Immature natural killer cell (primary cell): ENCODE measurements at regions not wholly inside any gene's neighbourhood (a gene's known extent, or its start where the extent isn't known, plus 50 kb on each side); places are given as distances from the start of the nearest gene placed in this dataset.
A peak's percentile ranks its signal among the peaks of the same experiment; 100 is the strongest.
"Not testable (repeated sequence)": the region's sequence is repeated elsewhere in the genome, so short reads cannot be mapped to it uniquely, and the experiment has no call there.

Experiments used
- DNase-seq, 3 donors: peaks; one replicate each; pipeline ENCODE4 v3.0.0; 2022; ENCODE audit warnings: mixed read lengths in 1 of 3
- H3K27ac Mint-ChIP-seq, 6 donors: one replicate each; pipeline ENCODE4 v1.8.0; 2020; ENCODE audit warnings: mixed read lengths in 6 of 6, mild to moderate bottlenecking in 5 of 6, inconsistent platforms in 4 of 6, moderate library complexity in 3 of 6
- H3K27me3 Mint-ChIP-seq, 3 donors: one replicate each; pipeline ENCODE4 v1.8.0; 2020 to 2021; ENCODE audit warnings: low read depth in 3 of 3, mild to moderate bottlenecking in 3 of 3, mixed read lengths in 3 of 3, moderate library complexity in 3 of 3, inconsistent platforms in 1 of 3
- H3K36me3 Mint-ChIP-seq, 3 donors: one replicate each; pipeline ENCODE4 v1.8.0; 2020; ENCODE audit warnings: mixed read lengths in 3 of 3, inconsistent platforms in 2 of 3, mild to moderate bottlenecking in 2 of 3
- H3K4me1 Mint-ChIP-seq, 2 donors: one replicate each; pipeline ENCODE4 v1.8.0; 2020; ENCODE audit warnings: inconsistent platforms in 2 of 2, mild to moderate bottlenecking in 2 of 2, mixed read lengths in 2 of 2, moderate library complexity in 1 of 2
- H3K4me3 Mint-ChIP-seq, 5 donors: one replicate each; pipeline ENCODE4 v1.8.0; 2020; ENCODE audit warnings: mild to moderate bottlenecking in 5 of 5, mixed read lengths in 5 of 5, inconsistent platforms in 3 of 5, moderate library complexity in 3 of 5
- H3K9me3 Mint-ChIP-seq, 6 donors: one replicate each; pipeline ENCODE4 v1.8.0; 2020; ENCODE audit warnings: mild to moderate bottlenecking in 6 of 6, mixed read lengths in 6 of 6, inconsistent platforms in 4 of 6, moderate library complexity in 3 of 6

DNA sequence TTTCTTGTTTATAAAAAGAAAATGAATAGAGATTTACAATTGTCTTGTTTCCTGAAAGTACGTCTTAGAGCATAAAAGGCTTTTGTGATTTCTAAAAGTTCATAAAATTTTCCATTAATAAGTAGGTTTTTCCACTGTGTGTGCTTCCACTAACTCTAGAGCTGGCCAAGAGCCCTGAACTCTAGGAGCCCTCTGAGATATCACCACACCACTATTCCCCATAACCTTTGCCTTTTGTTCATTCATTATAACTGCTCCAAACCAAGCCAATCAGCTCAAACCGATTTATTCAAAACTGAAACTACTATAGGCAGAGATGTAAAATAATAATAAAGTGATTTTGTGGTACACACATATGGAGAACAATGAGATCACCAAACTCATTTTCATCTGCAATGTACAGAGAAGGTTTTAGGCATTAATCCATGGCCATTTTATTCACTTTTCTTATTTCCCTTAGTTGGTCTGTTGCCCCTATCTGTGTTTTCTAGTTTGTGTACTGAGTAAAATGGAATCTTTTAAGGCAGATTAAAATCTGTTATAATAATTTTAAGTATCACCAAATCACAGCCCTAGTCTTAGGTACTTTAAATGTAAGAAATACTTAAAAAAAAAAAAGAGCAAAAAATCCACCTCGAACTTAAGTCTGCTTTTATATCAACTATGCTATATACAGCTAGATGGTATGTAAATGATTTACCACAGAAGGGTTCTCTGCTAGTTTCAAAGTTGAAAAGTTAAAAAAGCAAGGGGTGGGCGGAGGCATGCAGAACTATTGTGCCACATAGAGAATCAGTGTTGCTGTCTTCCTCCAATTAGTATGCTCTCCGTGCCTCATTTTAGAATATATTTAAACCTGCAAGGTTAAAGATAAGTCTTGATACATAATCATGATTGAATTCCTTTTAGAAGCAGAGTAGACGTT, 311.3 kb downstream of the KLF12 start:
- no peak overlapping the region for H3K4me3 Mint-ChIP-seq
- DNase-seq, result no peak
- H3K27ac Mint-ChIP-seq, result no peak overlapping the region
- peaks cover 0 to 8% (median 0%) of the 10 kb centered on the region in 3 donors for H3K27me3 Mint-ChIP-seq
- H3K9me3 Mint-ChIP-seq, result no peaks in the 10 kb centered on the region
- H3K4me1 Mint-ChIP-seq, result peaks cover 51 to 74% of the 10 kb centered on the region in 2 donors
- H3K36me3 Mint-ChIP-seq, result peaks cover 0 to 3% (median 0%) of the 10 kb centered on the region in 3 donors

DNA sequence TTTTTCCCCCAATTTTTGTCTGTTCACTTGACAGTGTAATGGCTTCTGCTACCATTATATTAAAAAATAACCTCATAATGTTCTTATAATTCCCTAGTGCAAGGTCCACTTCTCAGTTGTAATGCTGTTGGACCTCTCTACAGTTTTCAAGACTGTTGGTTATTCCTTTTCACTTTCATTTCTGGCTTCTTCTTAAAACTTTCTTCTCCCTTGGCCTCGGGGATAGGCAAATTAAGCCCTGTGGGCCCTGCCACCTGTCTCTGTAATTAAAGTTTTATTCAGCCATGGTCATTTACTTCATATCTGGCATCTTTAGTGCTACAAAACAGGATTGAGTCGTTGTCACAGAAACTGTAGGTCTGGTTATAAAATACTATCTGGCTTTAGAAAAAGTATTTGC, 313.5 kb downstream of the KLF12 start:
- H3K4me3 Mint-ChIP-seq, result no peak overlapping the region
- H3K27ac Mint-ChIP-seq, result peak overlapping the region in 3 of 6 donors; percentile 6 to 47 (median 13)
- peaks cover 0 to 3% (median 0%) of the 10 kb centered on the region in 3 donors for H3K27me3 Mint-ChIP-seq
- no peak for DNase-seq
- H3K36me3 Mint-ChIP-seq, result peaks cover 0 to 3% (median 0%) of the 10 kb centered on the region in 3 donors
- no peaks in the 10 kb centered on the region for H3K9me3 Mint-ChIP-seq
- peaks cover 38 to 69% of the 10 kb centered on the region in 2 donors for H3K4me1 Mint-ChIP-seq

DNA sequence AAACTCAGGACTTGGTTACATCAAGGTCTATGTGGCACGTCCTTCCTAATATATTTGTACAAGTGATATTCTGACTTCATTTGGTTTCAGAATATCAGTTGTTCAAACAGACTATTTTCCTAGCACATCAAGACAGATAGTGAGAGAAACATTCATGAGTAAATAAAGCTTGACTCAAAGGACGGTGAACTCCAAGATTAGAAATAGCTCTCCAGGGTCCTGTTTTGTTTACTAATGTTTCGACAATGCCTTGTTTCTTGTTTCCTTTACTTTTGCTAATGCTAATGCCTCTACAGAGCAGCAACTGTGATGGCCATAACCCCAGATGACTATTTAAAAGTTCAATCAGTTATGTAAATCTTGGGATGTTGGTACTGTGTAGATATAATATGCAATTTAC, 313.9 kb downstream of the KLF12 start:
- Mint-ChIP-seq H3K4me3 (no peak overlapping the region), H3K36me3 (peaks cover 0 to 3% (median 0%) of the 10 kb centered on the region in 3 donors), H3K27me3 (peaks cover 0 to 2% (median 0%) of the 10 kb centered on the region in 3 donors), H3K27ac (peak overlapping the region in 2 of 6 donors; percentile 23 to 40), H3K9me3 (no peaks in the 10 kb centered on the region), H3K4me1 (peaks cover 34 to 69% of the 10 kb centered on the region in 2 donors)
- no peak for DNase-seq

DNA sequence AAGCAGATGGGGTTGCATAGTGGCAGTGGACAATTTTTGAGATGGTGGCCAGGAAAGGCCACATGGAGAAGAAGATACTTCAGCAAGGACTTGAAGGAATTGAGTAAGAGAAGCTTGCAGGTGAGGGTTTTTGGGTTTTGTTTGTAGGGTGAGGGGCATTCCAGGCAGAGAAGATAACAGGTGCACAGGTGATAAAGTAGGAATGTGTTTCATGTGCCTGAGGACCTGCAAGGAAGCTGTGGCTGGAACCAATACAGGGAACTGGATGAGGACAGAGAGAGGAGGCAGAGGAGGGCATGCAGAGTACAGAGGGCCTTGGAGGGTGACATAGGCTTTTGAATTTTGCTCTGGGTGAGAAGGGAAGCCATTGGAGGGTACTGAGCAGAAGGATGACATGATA, 314.5 kb downstream of the KLF12 start:
- Mint-ChIP-seq H3K36me3 (peaks cover 0 to 3% (median 3%) of the 10 kb centered on the region in 3 donors), H3K9me3 (no peaks in the 10 kb centered on the region), H3K4me3 (no peak overlapping the region), H3K27me3 (peaks cover 0 to 2% (median 0%) of the 10 kb centered on the region in 3 donors), H3K27ac (peak overlapping the region in 4 of 6 donors; percentile 4 to 67 (median 20)), H3K4me1 (peaks cover 31 to 70% of the 10 kb centered on the region in 2 donors)
- no peak for DNase-seq

DNA sequence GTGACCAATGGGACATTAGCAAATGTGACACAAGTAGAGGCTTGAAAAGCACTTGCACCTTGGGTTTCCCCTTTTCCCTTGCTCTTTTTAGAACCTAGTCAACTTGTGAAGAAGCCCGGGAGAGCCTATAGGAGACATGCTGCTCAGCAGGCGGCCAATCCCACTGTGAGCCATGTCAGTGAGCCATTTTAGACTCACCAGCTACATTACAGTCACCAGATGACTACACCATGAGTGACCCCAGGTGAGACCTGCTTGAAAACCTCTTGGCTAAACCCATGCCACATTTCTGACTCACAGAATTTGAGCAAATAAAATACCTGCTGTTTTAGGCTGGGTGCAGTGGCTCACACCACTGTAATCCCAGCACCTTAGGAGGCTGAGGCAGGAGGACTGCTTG, 317.5 kb downstream of the KLF12 start:
- Mint-ChIP-seq H3K4me1 (peaks cover 29 to 62% of the 10 kb centered on the region in 2 donors), H3K36me3 (peaks cover 0 to 11% (median 3%) of the 10 kb centered on the region in 3 donors), H3K27me3 (peaks cover 0 to 2% (median 0%) of the 10 kb centered on the region in 3 donors), H3K27ac (peak overlapping the region in 2 of 6 donors; percentile 9 to 23), H3K4me3 (no peak overlapping the region), H3K9me3 (no peaks in the 10 kb centered on the region)
- DNase-seq, result no peak

DNA sequence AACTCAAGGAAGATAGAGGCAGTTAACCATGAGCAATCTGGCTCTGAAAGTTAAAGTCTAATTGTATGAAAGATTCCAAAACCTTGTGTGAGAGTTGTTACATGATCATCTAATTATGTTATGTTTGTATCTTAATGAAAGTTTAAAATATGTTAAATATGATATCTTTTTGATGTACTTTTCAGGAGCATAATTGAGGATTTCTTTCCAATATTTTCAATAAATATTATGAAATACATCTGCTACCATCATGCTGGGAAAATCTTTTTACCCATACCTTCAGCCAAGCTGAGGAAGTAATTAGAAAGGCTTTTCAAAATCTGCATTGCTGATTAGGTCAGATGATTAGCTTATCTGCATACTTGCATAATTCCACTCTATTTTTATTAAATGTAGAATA, 318.4 kb downstream of the KLF12 start:
- peak overlapping the region in 1 of 6 donors; percentile 18 for H3K27ac Mint-ChIP-seq
- no peak for DNase-seq
- H3K9me3 Mint-ChIP-seq, result no peaks in the 10 kb centered on the region
- no peak overlapping the region for H3K4me3 Mint-ChIP-seq
- H3K27me3 Mint-ChIP-seq, result peaks cover 0 to 3% (median 2%) of the 10 kb centered on the region in 3 donors
- peaks cover 20 to 52% of the 10 kb centered on the region in 2 donors for H3K4me1 Mint-ChIP-seq
- H3K36me3 Mint-ChIP-seq, result peaks cover 0 to 11% (median 3%) of the 10 kb centered on the region in 3 donors

DNA sequence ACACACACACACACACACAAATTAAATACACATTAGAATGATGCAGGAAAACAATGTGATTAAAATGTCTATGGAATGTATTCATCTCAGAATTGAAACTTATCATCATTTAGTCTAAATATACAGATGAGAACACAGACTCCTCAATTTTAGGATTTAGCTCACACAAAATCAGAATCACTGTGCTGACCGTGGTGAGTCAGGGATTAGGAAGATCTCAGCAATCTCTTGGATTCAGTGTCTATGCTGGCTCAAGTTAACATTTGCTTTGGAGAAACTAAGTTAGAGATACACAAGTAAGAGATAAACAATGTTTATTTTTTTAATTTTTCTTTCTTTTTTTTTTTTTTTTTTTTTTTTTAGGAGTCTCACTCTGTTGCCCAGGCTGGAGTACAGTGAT, 323.6 kb downstream of the KLF12 start:
- no peak for DNase-seq
- H3K36me3 Mint-ChIP-seq, result peaks cover 0 to 14% (median 3%) of the 10 kb centered on the region in 3 donors
- H3K4me3 Mint-ChIP-seq, result no peak overlapping the region
- no peaks in the 10 kb centered on the region for H3K9me3 Mint-ChIP-seq
- H3K27me3 Mint-ChIP-seq, result peaks cover 0 to 3% (median 0%) of the 10 kb centered on the region in 3 donors
- H3K4me1 Mint-ChIP-seq, result peaks cover 2 to 11% of the 10 kb centered on the region in 2 donors
- peak overlapping the region in 1 of 6 donors; percentile 24 for H3K27ac Mint-ChIP-seq

DNA sequence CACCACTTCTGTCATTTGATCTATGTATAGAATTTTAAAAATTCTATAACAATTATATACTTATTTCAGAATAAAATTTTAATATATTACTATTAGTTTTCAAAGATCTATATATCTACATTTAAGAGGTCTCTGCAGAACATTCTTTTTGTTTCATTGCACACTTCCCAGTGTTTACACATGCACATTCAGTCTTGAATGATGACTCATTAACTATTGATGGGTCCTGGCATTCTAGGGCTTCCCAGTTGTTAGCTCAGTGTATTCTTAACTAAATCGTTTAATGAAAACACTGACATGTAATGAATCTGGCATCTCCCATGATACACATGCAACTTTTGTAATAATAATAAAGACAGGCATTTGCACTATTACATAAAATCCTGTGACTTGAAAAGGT, 324.6 kb downstream of the KLF12 start:
- H3K27ac Mint-ChIP-seq, result no peak overlapping the region
- no peak overlapping the region for H3K4me3 Mint-ChIP-seq
- H3K36me3 Mint-ChIP-seq, result peaks cover 0 to 11% (median 5%) of the 10 kb centered on the region in 3 donors
- H3K9me3 Mint-ChIP-seq, result no peaks in the 10 kb centered on the region
- H3K27me3 Mint-ChIP-seq, result peaks cover 0 to 3% (median 0%) of the 10 kb centered on the region in 3 donors
- no peak for DNase-seq
- H3K4me1 Mint-ChIP-seq, result peaks cover 3 to 4% of the 10 kb centered on the region in 2 donors

DNA sequence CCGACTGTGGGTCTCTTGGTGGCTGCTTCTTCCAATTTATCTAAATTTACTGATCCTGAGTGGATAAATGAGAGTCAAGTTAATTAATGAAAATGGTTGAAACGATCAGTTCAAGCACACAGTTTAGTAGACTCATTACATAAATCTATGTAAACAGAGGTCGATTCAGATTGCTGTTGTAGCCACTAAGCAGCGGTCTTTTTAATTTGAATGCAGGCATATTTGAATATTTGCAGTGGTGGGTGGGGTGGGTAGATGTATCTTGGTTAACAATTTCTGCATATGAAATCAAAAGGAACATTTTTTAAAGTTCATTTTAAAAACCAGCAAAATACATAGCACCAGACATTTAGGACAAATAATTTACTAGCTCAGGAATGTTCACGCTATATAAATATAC, 325.9 kb downstream of the KLF12 start:
- Mint-ChIP-seq H3K4me1 (peaks cover 9 to 14% of the 10 kb centered on the region in 2 donors), H3K36me3 (peaks cover 0 to 11% (median 11%) of the 10 kb centered on the region in 3 donors), H3K27me3 (peaks cover 0 to 3% (median 1%) of the 10 kb centered on the region in 3 donors), H3K9me3 (no peaks in the 10 kb centered on the region), H3K27ac (peak overlapping the region in 2 of 6 donors; percentile 12 to 52), H3K4me3 (no peak overlapping the region)
- DNase-seq, result no peak

DNA sequence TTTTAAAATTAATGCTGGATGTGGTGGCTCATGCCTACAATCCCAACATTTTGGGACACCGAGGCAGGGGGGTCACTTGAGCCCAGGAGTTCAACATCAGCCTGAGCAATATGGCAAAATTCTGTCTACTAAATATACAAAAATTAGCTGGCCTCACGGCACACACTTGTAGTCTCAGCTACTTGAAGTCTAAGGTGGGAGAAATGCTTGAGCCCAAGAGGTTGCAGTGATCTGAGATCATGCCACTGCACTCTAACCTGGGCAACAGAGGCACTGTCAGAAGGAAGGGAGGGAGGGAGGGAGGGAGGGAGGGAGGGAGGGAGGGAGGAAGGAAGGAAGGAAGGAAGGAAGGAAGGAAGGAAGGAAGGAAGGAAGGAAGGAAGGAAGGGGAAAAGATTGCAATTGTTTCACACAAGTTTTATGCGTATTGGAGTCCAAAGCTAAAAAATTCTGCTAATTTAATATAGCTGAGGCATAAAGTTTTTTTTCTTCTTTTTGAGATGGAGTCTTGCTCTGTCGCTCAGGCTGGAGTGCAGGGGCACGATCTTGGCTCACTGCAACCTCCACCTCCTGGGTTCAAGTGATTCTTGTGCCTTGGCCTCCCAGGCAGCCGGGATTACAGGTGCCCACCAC, 328.8 kb downstream of the KLF12 start:
- Mint-ChIP-seq H3K4me1 (peaks cover 10 to 32% of the 10 kb centered on the region in 2 donors), H3K36me3 (peaks cover 0 to 14% (median 0%) of the 10 kb centered on the region in 3 donors)
- not testable (repeated sequence) for H3K9me3 Mint-ChIP-seq, DNase-seq, H3K27ac Mint-ChIP-seq, H3K27me3 Mint-ChIP-seq, H3K4me3 Mint-ChIP-seq

DNA sequence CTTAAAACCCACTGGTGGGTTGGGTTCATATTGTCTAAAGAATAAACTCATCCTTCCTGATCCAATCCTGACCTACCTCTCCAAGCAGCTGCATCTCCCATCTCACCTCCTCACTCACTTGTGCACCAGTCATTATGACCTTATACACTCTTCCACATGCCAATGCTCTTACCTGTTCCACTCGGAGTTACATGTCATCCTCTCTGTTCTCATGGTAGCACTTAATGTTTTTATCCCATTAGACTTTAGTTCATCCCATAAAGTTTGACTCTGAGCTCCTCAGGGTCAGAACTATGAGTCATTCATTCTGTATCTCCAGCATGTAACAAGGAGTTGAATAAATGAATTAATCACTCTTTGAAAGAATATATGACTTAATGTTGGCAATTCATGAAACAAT, 330.2 kb downstream of the KLF12 start:
- DNase-seq, result no peak
- Mint-ChIP-seq H3K9me3 (no peaks in the 10 kb centered on the region), H3K36me3 (peaks cover 2 to 15% (median 2%) of the 10 kb centered on the region in 3 donors), H3K27ac (peak overlapping the region in 3 of 6 donors; percentile 0 to 9 (median 1)), H3K27me3 (peaks cover 1 to 2% (median 1%) of the 10 kb centered on the region in 3 donors), H3K4me1 (peaks cover 10 to 32% of the 10 kb centered on the region in 2 donors), H3K4me3 (no peak overlapping the region)

DNA sequence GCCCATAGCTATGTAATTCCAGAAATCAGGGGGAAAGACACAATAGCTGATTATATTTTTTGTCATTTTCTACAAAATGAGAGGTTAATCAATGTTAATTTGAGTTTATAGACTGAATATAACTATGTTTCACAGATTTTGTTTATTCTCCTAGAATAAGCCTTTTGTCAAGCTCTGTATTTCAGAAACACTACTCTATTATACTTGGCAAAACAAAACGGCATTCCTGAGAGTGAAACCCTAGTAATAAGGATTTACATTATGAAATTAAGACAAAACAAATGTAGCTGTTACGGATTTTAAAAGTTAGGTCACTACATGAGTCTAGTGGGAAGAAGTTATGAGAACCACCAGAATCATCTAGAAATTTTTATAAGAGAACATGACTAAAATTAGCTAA, 334.2 kb downstream of the KLF12 start:
- Mint-ChIP-seq H3K4me3 (no peak overlapping the region), H3K9me3 (no peaks in the 10 kb centered on the region), H3K36me3 (peaks cover 4 to 15% (median 11%) of the 10 kb centered on the region in 3 donors), H3K4me1 (peaks cover 26 to 61% of the 10 kb centered on the region in 2 donors), H3K27me3 (peaks cover 2 to 4% (median 3%) of the 10 kb centered on the region in 3 donors), H3K27ac (no peak overlapping the region)
- DNase-seq, result no peak

DNA sequence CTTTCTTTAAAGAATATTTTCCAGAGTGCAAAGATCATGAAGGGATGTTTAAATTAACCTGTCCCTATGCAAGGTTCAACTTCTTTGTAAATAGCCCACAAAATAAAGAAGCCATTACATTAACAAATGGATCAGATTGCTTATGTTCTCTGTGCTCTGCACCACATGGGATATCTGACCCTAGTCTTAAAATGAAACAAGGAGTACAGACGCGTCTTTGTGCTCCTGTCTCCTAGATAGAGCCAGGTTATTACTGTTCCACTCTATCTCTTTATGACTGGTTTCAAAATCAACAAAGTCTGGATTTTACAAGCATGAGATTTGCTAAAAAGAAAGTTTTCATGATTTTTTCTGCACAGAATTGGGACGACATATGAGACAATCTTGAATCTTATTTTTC, 339.4 kb downstream of the KLF12 start:
- peaks cover 2 to 6% (median 4%) of the 10 kb centered on the region in 3 donors for H3K27me3 Mint-ChIP-seq
- no peak overlapping the region for H3K27ac Mint-ChIP-seq
- peaks cover 18 to 48% of the 10 kb centered on the region in 2 donors for H3K4me1 Mint-ChIP-seq
- no peak overlapping the region for H3K4me3 Mint-ChIP-seq
- DNase-seq, result no peak
- peaks cover 4 to 13% (median 5%) of the 10 kb centered on the region in 3 donors for H3K36me3 Mint-ChIP-seq
- no peaks in the 10 kb centered on the region for H3K9me3 Mint-ChIP-seq

DNA sequence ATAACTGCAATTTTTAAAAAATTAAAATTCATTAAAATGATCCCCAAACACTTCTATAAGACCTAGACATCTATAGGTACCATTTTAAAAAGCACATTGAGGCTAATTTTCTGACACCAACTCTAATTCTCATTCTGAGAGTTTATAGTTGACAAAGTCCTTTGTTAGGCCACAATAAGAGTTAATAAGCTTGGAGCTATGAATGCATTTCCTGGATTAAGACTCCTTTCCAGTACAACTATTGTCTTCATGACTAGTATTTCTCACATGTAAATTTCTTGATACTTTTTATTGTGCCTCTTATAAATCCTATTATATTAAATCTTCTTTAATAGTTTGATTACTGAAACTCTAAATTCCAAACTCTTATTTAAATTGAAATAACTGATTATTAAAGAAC, 340.8 kb downstream of the KLF12 start:
- peaks cover 18 to 53% of the 10 kb centered on the region in 2 donors for H3K4me1 Mint-ChIP-seq
- H3K4me3 Mint-ChIP-seq, result no peak overlapping the region
- no peaks in the 10 kb centered on the region for H3K9me3 Mint-ChIP-seq
- peaks cover 2 to 6% (median 2%) of the 10 kb centered on the region in 3 donors for H3K27me3 Mint-ChIP-seq
- DNase-seq, result no peak
- H3K36me3 Mint-ChIP-seq, result peaks cover 0 to 5% (median 0%) of the 10 kb centered on the region in 3 donors
- no peak overlapping the region for H3K27ac Mint-ChIP-seq
